GM12891 (cell line): ENCODE measurements at regions not wholly inside any gene's neighbourhood (a gene's known extent, or its start where the extent isn't known, plus 50 kb on each side); places are given as distances from the start of the nearest gene placed in this dataset.

Experiments used
- PAX5 ChIP-seq: IDR thresholded peaks from 2 replicates; pipeline ENCODE4 v1.6.1; 2011; ENCODE audit warnings: low read length, moderate library complexity, mild to moderate bottlenecking; ENCODE audit not compliant: insufficient read depth, severe bottlenecking
- POLR2A ChIP-seq: IDR thresholded peaks from 2 replicates; pipeline ENCODE4 v1.6.1; 2011; ENCODE audit warnings: low read depth, low read length, control low read depth
- POLR2AphosphoS5 ChIP-seq: IDR thresholded peaks from 2 replicates; pipeline ENCODE4 v1.6.1; 2011; ENCODE audit warnings: low read depth, low read length, control low read depth
- SPI1 ChIP-seq: IDR thresholded peaks from 2 replicates; pipeline ENCODE4 v1.6.1; 2011; ENCODE audit warnings: low read depth, low read length, control low read depth
- TAF1 ChIP-seq: IDR thresholded peaks from 2 replicates; pipeline ENCODE4 v1.6.1; 2011; ENCODE audit warnings: low read depth, low read length, control low read depth

- TF ChIP-seq POLR2A (no peak), POLR2AphosphoS5 (no peak), SPI1 (no peak), PAX5 (no peak), TAF1 (no peak)
These were observed 183.3 kb upstream of the CDKN3 start for GRCh38 chr14:54213536-54213935.
